ENCODE measurements at regions not wholly inside any gene's neighbourhood (a gene's known extent, or its start where the extent isn't known, plus 50 kb on each side); places are given as distances from the start of the nearest gene placed in this dataset.

DNA sequence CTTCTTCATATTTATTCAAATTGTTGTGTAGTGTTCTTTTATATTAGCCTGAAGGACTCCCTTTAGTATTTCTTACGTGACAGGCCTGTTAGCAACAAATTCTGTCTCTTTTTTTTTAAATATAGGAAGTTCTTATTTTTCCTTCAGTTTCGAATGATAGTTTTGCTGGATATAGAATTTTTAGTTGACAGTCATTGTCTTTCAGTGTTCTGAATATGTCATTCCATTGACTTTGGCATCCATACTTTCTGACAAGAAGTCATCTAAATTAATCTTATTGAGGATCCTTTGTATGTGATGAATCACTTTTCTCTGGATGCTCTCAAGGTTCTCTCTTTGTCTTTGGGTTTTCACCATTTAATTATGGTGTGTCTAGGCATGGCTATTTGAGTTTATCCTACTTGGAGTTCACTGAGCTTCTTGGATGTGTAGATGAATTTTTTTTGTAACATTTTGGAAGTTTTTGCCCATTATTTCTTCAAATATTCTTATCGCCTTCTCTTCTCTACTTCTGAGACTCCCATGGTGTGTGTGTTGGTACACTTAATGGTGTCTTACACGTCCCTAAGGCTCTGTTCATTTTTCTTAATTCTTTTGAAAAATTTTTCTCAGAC is 82.5 kb upstream of the GTSF1L start:
- Histone ChIP-seq H3K4me1 (no peaks in the 10 kb centered on the region), H3K4me2 (ENCODE audit: low read length) (no peak overlapping the region), H3K9ac (no peak overlapping the region), H3K27ac (no peak overlapping the region), H3K36me3 (ENCODE audit: control insufficient read depth, insufficient read depth, low read length) (no peaks in the 10 kb centered on the region), H3K79me2 (no peaks in the 10 kb centered on the region), H3K9me3 (ENCODE audit: control insufficient read depth, low read length) (no peaks in the 10 kb centered on the region), H3K4me3 (ENCODE audit: low read depth, low read length) (no peak overlapping the region), H2AFZ (no peak overlapping the region), H3K27me3 (ENCODE audit: control insufficient read depth, insufficient read depth, low read length) (no peaks in the 10 kb centered on the region)
- TF ChIP-seq, protein P1, sequence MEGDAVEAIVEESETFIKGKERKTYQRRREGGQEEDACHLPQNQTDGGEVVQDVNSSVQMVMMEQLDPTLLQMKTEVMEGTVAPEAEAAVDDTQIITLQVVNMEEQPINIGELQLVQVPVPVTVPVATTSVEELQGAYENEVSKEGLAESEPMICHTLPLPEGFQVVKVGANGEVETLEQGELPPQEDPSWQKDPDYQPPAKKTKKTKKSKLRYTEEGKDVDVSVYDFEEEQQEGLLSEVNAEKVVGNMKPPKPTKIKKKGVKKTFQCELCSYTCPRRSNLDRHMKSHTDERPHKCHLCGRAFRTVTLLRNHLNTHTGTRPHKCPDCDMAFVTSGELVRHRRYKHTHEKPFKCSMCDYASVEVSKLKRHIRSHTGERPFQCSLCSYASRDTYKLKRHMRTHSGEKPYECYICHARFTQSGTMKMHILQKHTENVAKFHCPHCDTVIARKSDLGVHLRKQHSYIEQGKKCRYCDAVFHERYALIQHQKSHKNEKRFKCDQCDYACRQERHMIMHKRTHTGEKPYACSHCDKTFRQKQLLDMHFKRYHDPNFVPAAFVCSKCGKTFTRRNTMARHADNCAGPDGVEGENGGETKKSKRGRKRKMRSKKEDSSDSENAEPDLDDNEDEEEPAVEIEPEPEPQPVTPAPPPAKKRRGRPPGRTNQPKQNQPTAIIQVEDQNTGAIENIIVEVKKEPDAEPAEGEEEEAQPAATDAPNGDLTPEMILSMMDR (IDR thresholded peaks at IDR 0.05), result no peak

DNA sequence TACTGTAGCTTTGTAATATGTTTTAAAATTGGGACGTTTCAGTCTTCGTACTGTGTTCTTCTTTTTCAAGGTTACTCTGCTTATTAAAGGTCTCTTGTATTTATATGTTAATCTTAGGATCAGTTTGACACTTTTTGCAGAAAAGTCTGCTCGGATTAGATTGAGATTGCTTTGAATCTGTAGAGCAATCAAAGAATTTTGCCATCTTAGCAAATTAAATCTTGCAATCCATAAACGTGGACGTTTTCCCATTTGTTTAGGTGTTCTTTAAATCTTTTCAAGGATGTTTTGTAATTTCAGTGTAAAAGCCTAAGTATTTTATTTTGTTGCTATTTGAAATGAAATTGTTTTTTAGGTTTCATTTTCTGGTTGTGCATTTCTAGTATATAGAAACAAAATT is 78.0 kb upstream of the GTSF1L start:
- Histone ChIP-seq H2AFZ (no peak overlapping the region), H3K9me3 (ENCODE audit: control insufficient read depth, low read length) (no peaks in the 10 kb centered on the region), H3K4me2 (ENCODE audit: low read length) (no peak overlapping the region), H3K9ac (no peak overlapping the region), H3K27me3 (ENCODE audit: control insufficient read depth, insufficient read depth, low read length) (no peaks in the 10 kb centered on the region), H3K4me3 (ENCODE audit: low read depth, low read length) (no peak overlapping the region), H3K4me1 (no peaks in the 10 kb centered on the region), H3K36me3 (ENCODE audit: control insufficient read depth, insufficient read depth, low read length) (no peaks in the 10 kb centered on the region), H3K79me2 (no peaks in the 10 kb centered on the region), H3K27ac (no peak overlapping the region)
- TF ChIP-seq, protein P1 (IDR thresholded peaks at IDR 0.05), result no peak

DNA sequence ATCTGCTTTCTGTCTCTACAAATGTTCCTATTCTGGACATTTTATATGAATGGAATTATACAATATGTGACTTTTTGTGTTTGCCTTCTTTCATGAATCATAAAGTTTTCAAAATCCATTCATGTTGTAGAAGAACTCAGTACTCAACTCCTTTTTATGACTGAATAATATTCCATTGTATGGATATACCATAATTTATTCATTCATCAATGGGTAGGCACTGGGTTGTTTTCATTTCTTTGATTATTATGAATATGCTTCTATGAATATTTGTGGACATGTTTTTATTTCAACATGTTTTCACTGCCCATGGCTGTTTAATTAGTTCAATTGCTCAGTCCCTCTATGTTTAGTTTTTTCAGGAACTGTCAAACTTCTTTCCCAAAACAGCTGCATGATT is 76.5 kb upstream of the GTSF1L start:
- no peaks in the 10 kb centered on the region for H3K9me3 ChIP-seq (ENCODE audit: control insufficient read depth, low read length)
- H3K27ac ChIP-seq, result no peak overlapping the region
- H3K4me2 ChIP-seq (ENCODE audit: low read length), result no peak overlapping the region
- H3K79me2 ChIP-seq, result no peaks in the 10 kb centered on the region
- no peaks in the 10 kb centered on the region for H3K4me1 ChIP-seq
- TF ChIP-seq, protein P1 (IDR thresholded peaks at IDR 0.05), result no peak
- H3K9ac ChIP-seq, result no peak overlapping the region
- no peak overlapping the region for H2AFZ ChIP-seq
- H3K4me3 ChIP-seq (ENCODE audit: low read depth, low read length), result no peak overlapping the region
- no peaks in the 10 kb centered on the region for H3K36me3 ChIP-seq (ENCODE audit: control insufficient read depth, insufficient read depth, low read length)
- H3K27me3 ChIP-seq (ENCODE audit: control insufficient read depth, insufficient read depth, low read length), result no peaks in the 10 kb centered on the region

DNA sequence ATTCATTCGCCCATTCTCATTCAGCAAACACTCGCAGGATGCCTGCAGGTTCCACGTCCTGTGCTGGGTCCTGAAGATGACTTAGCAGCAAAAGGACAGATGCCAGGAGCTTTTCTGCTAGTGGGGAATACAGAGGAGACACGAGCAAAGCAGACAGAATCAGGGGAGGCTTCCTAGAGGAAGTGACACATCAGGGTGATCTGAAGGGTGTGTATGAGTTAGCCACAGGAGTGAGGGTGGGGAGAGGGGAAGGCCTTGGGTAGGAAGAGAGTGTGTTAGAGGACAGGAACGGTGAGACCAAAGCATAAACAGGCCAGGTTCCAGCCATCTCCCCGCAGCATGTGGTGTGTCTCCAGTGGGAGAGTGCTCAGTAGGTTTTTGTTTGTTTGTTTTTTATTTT is 73.4 kb upstream of the GTSF1L start:
- TF ChIP-seq, protein P1 (IDR thresholded peaks at IDR 0.05), result no peak
- no peak overlapping the region for H3K4me3 ChIP-seq (ENCODE audit: low read depth, low read length)
- H3K4me1 ChIP-seq, result no peaks in the 10 kb centered on the region
- no peaks in the 10 kb centered on the region for H3K79me2 ChIP-seq
- no peak overlapping the region for H3K9ac ChIP-seq
- H3K27me3 ChIP-seq (ENCODE audit: control insufficient read depth, insufficient read depth, low read length), result no peaks in the 10 kb centered on the region
- H3K27ac ChIP-seq, result no peak overlapping the region
- H3K4me2 ChIP-seq (ENCODE audit: low read length), result no peak overlapping the region
- H3K36me3 ChIP-seq (ENCODE audit: control insufficient read depth, insufficient read depth, low read length), result no peaks in the 10 kb centered on the region
- no peaks in the 10 kb centered on the region for H3K9me3 ChIP-seq (ENCODE audit: control insufficient read depth, low read length)
- no peak overlapping the region for H2AFZ ChIP-seq

DNA sequence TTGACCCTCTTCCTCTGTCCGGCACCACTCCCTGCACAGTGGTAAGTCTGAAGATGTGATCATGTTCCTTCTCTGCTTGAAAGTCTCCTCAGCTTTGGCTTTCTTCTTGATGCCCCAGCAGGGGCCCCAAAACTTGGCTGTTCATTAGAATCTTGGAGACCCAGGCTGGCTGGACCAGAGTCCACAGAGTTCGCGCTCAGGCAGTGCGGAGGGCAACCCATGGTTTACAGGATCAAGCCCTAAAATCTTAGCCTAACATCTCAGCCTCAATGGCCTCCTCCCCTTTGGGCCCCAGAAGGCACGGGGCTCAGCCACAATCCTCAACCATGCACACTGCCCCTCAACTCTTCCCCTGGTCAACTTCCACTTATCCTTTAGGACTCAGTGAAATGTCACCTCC is 72.9 kb upstream of the GTSF1L start:
- TF ChIP-seq, protein P1 (IDR thresholded peaks at IDR 0.05), result no peak
- no peak overlapping the region for H3K9ac ChIP-seq
- H3K9me3 ChIP-seq (ENCODE audit: control insufficient read depth, low read length), result no peaks in the 10 kb centered on the region
- no peak overlapping the region for H2AFZ ChIP-seq
- H3K27me3 ChIP-seq (ENCODE audit: control insufficient read depth, insufficient read depth, low read length), result no peaks in the 10 kb centered on the region
- H3K36me3 ChIP-seq (ENCODE audit: control insufficient read depth, insufficient read depth, low read length), result no peaks in the 10 kb centered on the region
- no peaks in the 10 kb centered on the region for H3K79me2 ChIP-seq
- H3K4me2 ChIP-seq (ENCODE audit: low read length), result no peak overlapping the region
- no peaks in the 10 kb centered on the region for H3K4me1 ChIP-seq
- H3K4me3 ChIP-seq (ENCODE audit: low read depth, low read length), result no peak overlapping the region
- no peak overlapping the region for H3K27ac ChIP-seq

Data from parathyroid adenoma (tissue), 2 donors.